ENCODE measurements at regions not wholly inside any gene's neighbourhood (a gene's known extent, or its start where the extent isn't known, plus 50 kb on each side); places are given as distances from the start of the nearest gene placed in this dataset.
"Not testable (repeated sequence)": the region's sequence is repeated elsewhere in the genome, so short reads cannot be mapped to it uniquely, and the experiment has no call there.

- DNase-seq: no peak
Measured at GRCh38 chr20:60786686-60787217, 465.3 kb upstream of the CDH4 start.

GRCh38 chr20:60787276-60787675 is 464.8 kb upstream of the CDH4 start:
- DNase-seq: no peak

GRCh38 chr20:60788070-60788469 is 464.0 kb upstream of the CDH4 start:
- no peak for DNase-seq

- DNase-seq: no peak
Measured at GRCh38 chr20:60789399-60789798, 462.7 kb upstream of the CDH4 start.

GRCh38 chr20:60790339-60790738 is 461.7 kb upstream of the CDH4 start:
- DNase-seq: not testable (repeated sequence)

- no peak for DNase-seq
Measured at GRCh38 chr20:60791823-60792222, 460.2 kb upstream of the CDH4 start.

- no peak for DNase-seq
Measured at GRCh38 chr20:60792941-60793340, 459.1 kb upstream of the CDH4 start.

GRCh38 chr20:60794674-60795073 is 457.4 kb upstream of the CDH4 start:
- no peak for DNase-seq

GRCh38 chr20:60795651-60796050 is 456.4 kb upstream of the CDH4 start:
- no peak for DNase-seq

GRCh38 chr20:60800185-60800584 is 451.9 kb upstream of the CDH4 start:
- DNase-seq: no peak

GRCh38 chr20:60802676-60803075 is 449.4 kb upstream of the CDH4 start:
- DNase-seq: no peak

GRCh38 chr20:60803335-60804055 is 448.6 kb upstream of the CDH4 start:
- no peak for DNase-seq

GRCh38 chr20:60804240-60804917 is 447.7 kb upstream of the CDH4 start:
- DNase-seq: no peak

- no peak for DNase-seq
Measured at GRCh38 chr20:60804918-60805630, 447.0 kb upstream of the CDH4 start.

- DNase-seq: no peak
Measured at GRCh38 chr20:60806354-60806753, 445.7 kb upstream of the CDH4 start.

- no peak for DNase-seq
Measured at GRCh38 chr20:60806824-60807223, 445.2 kb upstream of the CDH4 start.

GRCh38 chr20:60808003-60808672 is 443.9 kb upstream of the CDH4 start:
- DNase-seq: no peak

- no peak for DNase-seq
Measured at GRCh38 chr20:60808701-60809100, 443.4 kb upstream of the CDH4 start.

GRCh38 chr20:60810561-60810960 is 441.5 kb upstream of the CDH4 start:
- DNase-seq: no peak

GRCh38 chr20:60812561-60812960 is 439.5 kb upstream of the CDH4 start:
- no peak for DNase-seq

GRCh38 chr20:60813066-60813465 is 439.0 kb upstream of the CDH4 start:
- no peak for DNase-seq

GRCh38 chr20:60815656-60816055 is 436.4 kb upstream of the CDH4 start:
- DNase-seq: no peak

GRCh38 chr20:60816901-60817300 is 435.2 kb upstream of the CDH4 start:
- no peak for DNase-seq

Measured in NK-92 treated with Interleukin-12 subunit alpha and Interleukin-12 subunit beta, amount 100 ng/mL, for 24 hours (cell line).